ENCODE measurements at regions not wholly inside any gene's neighbourhood (a gene's known extent, or its start where the extent isn't known, plus 50 kb on each side); places are given as distances from the start of the nearest gene placed in this dataset.

GRCh38 chr2:205858881-205859441 is 176.7 kb downstream of the NRP2 start (continued):
- TF ChIP-seq ETS1 (IDR thresholded peaks at IDR 0.05), result no peak
- TF ChIP-seq EZH2 (IDR thresholded peaks at IDR 0.05; ENCODE audit: low read depth, unreplicated experiment), result no peak
- TF ChIP-seq EZH2phosphoT487 (IDR thresholded peaks at IDR 0.05; ENCODE audit: unreplicated experiment), result no peak

- Histone ChIP-seq H3F3A (replicated peaks; ENCODE audit: low read depth) (no peaks in the 10 kb centered on the region), H3K36me3 (ENCODE audit: insufficient read depth) (no peaks in the 10 kb centered on the region), H2AFZ (no peak overlapping the region), H3K27ac (ENCODE audit: low read depth) (no peak overlapping the region), H4K20me1 (replicated peaks; ENCODE audit: insufficient read depth) (no peaks in the 10 kb centered on the region), H3K4me2 (no peak overlapping the region), H3K79me2 (replicated peaks; ENCODE audit: insufficient read depth) (no peaks in the 10 kb centered on the region), H3K4me3 (no peak overlapping the region), H3K4me1 (ENCODE audit: insufficient read depth) (peaks cover 3% of the 10 kb centered on the region; the same call in 1 of the 2 replicates), H3K27me3 (ENCODE audit: insufficient read depth) (no peaks in the 10 kb centered on the region), H3K9me2 (ENCODE audit: insufficient read depth) (0 out of 2 replicates have a peak, but pooled peaks cover 7% of the 10 kb centered on the region)
- Mint-ChIP-seq H3K4me1 (peaks cover 7% of the 10 kb centered on the region; the same call in 2 of the 3 replicates), H3K27me3 (ENCODE audit: insufficient read depth, low read depth, poor library complexity) (peaks cover 2% of the 10 kb centered on the region), H3K4me3 (no peak overlapping the region), H3K9me3 (no peaks in the 10 kb centered on the region), H3K36me3 (ENCODE audit: low read depth) (no peaks in the 10 kb centered on the region), H3K27ac (no peak overlapping the region)
- ATAC-seq (no peak), DNase-seq (ENCODE audit: low spot score) (no peak)
- no peak for TF ChIP-seq REST (IDR thresholded peaks at IDR 0.05; ENCODE audit: unreplicated experiment)
Measured at GRCh38 chr2:205858275-205858674, 176.0 kb downstream of the NRP2 start.

GRCh38 chr2:205857520-205858237 is 175.4 kb downstream of the NRP2 start:
- Histone ChIP-seq H3K4me1 (ENCODE audit: insufficient read depth) (peaks cover 7% of the 10 kb centered on the region; the same call in 1 of the 2 replicates), H2AFZ (no peak overlapping the region), H3F3A (replicated peaks; ENCODE audit: low read depth) (no peaks in the 10 kb centered on the region), H3K27me3 (ENCODE audit: insufficient read depth) (no peaks in the 10 kb centered on the region), H4K20me1 (replicated peaks; ENCODE audit: insufficient read depth) (no peaks in the 10 kb centered on the region), H3K27ac (ENCODE audit: low read depth) (no peak overlapping the region), H3K9me2 (ENCODE audit: insufficient read depth) (0 out of 2 replicates have a peak, but pooled peaks cover 7% of the 10 kb centered on the region), H3K4me2 (no peak overlapping the region), H3K36me3 (ENCODE audit: insufficient read depth) (no peaks in the 10 kb centered on the region), H3K79me2 (replicated peaks; ENCODE audit: insufficient read depth) (no peaks in the 10 kb centered on the region), H3K4me3 (no peak overlapping the region)
- ATAC-seq (no peak), DNase-seq (ENCODE audit: low spot score) (no peak)
- Mint-ChIP-seq H3K27ac (no peak overlapping the region), H3K9me3 (no peaks in the 10 kb centered on the region), H3K4me3 (no peak overlapping the region), H3K36me3 (ENCODE audit: low read depth) (no peaks in the 10 kb centered on the region), H3K4me1 (peaks cover 11% of the 10 kb centered on the region), H3K27me3 (ENCODE audit: insufficient read depth, low read depth, poor library complexity) (peaks cover 2% of the 10 kb centered on the region)
- TF ChIP-seq ZNF114 (CRISPR knock-in tag; IDR thresholded peaks at IDR 0.05) (no peak), ZNF331 (CRISPR knock-in tag; IDR thresholded peaks at IDR 0.05; ENCODE audit: low read depth) (no peak), CTCF (conservative IDR thresholded peaks at IDR 0.05; ENCODE audit: low read depth in 2 of 2) (no peak), NANOG (IDR thresholded peaks at IDR 0.05; ENCODE audit: borderline replicate concordance) (no peak), EZH2 (IDR thresholded peaks at IDR 0.05; ENCODE audit: low read depth, unreplicated experiment) (no peak)

Data from GM23338 (cell line).